Endodermal cell (in vitro differentiated cells): ENCODE measurements at regions not wholly inside any gene's neighbourhood (a gene's known extent, or its start where the extent isn't known, plus 50 kb on each side); places are given as distances from the start of the nearest gene placed in this dataset.
"Not testable (repeated sequence)": the region's sequence is repeated elsewhere in the genome, so short reads cannot be mapped to it uniquely, and the experiment has no call there.

Experiments used
- DNase-seq: peaks from one replicate; pipeline ENCODE4 v3.0.0-alpha.2; 2017
- H3K27ac ChIP-seq: 2 replicates; pipeline ENCODE4 v1.5.1; 2013; ENCODE audit warnings: mild to moderate bottlenecking, low read depth, low read length, moderate library complexity
- H3K27me3 ChIP-seq: 2 replicates; pipeline ENCODE4 v1.6.1; 2013; ENCODE audit warnings: mild to moderate bottlenecking, low read length, moderate library complexity; ENCODE audit not compliant: insufficient read depth, control insufficient read depth, poor library complexity, severe bottlenecking
- H3K36me3 ChIP-seq: 2 replicates; pipeline ENCODE4 v1.7.0; 2013; ENCODE audit warnings: mild to moderate bottlenecking, low read length, moderate library complexity; ENCODE audit not compliant: control insufficient read depth, insufficient read depth
- H3K4me1 ChIP-seq: one replicate; pipeline ENCODE4 v1.7.0; 2013; ENCODE audit warnings: low read length; ENCODE audit not compliant: control insufficient read depth, insufficient read depth
- H3K4me3 ChIP-seq: 2 replicates; pipeline ENCODE4 v1.5.1; 2013; ENCODE audit warnings: mild to moderate bottlenecking, low read length, moderate library complexity
- H3K9ac ChIP-seq: 2 replicates; pipeline ENCODE4 v1.6.1; 2013; ENCODE audit warnings: mild to moderate bottlenecking, low read length, moderate library complexity; ENCODE audit not compliant: poor library complexity, severe bottlenecking; ENCODE audit errors: extremely low read depth
- H3K9me3 ChIP-seq: 2 replicates; pipeline ENCODE4 v1.6.1; 2013; ENCODE audit warnings: mild to moderate bottlenecking, low read length, moderate library complexity; ENCODE audit not compliant: control insufficient read depth
- H3K27ac Mint-ChIP-seq: 2 replicates; pipeline ENCODE4 v1.8.0; 2020; ENCODE audit warnings: mixed read lengths
- H3K27me3 Mint-ChIP-seq: 2 replicates; pipeline ENCODE4 v1.8.0; 2021; ENCODE audit warnings: mild to moderate bottlenecking, mixed read lengths; ENCODE audit not compliant: insufficient read depth
- H3K36me3 Mint-ChIP-seq: 2 replicates; pipeline ENCODE4 v1.8.0; 2020; ENCODE audit warnings: low read depth, mixed read lengths
- H3K4me1 Mint-ChIP-seq: 2 replicates; pipeline ENCODE4 v1.8.0; 2020; ENCODE audit warnings: mixed read lengths
- H3K4me3 Mint-ChIP-seq: 2 replicates; pipeline ENCODE4 v1.8.0; 2020; ENCODE audit warnings: mild to moderate bottlenecking, moderate library complexity, mixed read lengths
- H3K9me3 Mint-ChIP-seq: 2 replicates; pipeline ENCODE4 v1.8.0; 2020; ENCODE audit warnings: mild to moderate bottlenecking, mixed read lengths
- CTCF ChIP-seq: fragments of 200-600 bp; sonication (generic); conservative IDR thresholded peaks from 2 replicates; pipeline ENCODE4 v1.5.0; 2021; ENCODE audit warnings: antibody characterized with exemption, mild to moderate bottlenecking
- WGBS, 2 experiments: methylation state at CpG; one replicate each; pipeline versions ENCODE4 v1.1.5 to v1.1.7; 2013; ENCODE audit warnings: missing lambda C conversion rate in 2 of 2, mixed read lengths in 1 of 2; ENCODE audit not compliant: insufficient coverage in 1 of 2, insufficient read length in 1 of 2; 5-methylcytosine and 5-hydroxymethylcytosine counted together

GRCh38 chr15:24352777-24353176, 322.8 kb upstream of the NPAP1 start:
- 78 to 85% methylated on average over 5 to 6 of the region's 6 CpGs for WGBS, 2 experiments
- not testable (repeated sequence) for H3K36me3 ChIP-seq, H3K4me1 Mint-ChIP-seq, H3K4me1 ChIP-seq, H3K4me3 ChIP-seq, H3K9ac ChIP-seq, H3K9me3 ChIP-seq, H3K36me3 Mint-ChIP-seq, H3K27me3 Mint-ChIP-seq, DNase-seq, H3K4me3 Mint-ChIP-seq, H3K27ac Mint-ChIP-seq, H3K27me3 ChIP-seq, H3K27ac ChIP-seq
- H3K9me3 Mint-ChIP-seq, result peaks cover 47% of the 10 kb centered on the region

- not testable (repeated sequence) for H3K36me3 Mint-ChIP-seq, DNase-seq, H3K4me3 Mint-ChIP-seq, H3K27ac Mint-ChIP-seq, H3K27me3 Mint-ChIP-seq, H3K4me1 Mint-ChIP-seq, H3K27me3 ChIP-seq, H3K4me1 ChIP-seq, H3K36me3 ChIP-seq, H3K9me3 ChIP-seq, H3K27ac ChIP-seq, H3K9ac ChIP-seq, H3K4me3 ChIP-seq
- H3K9me3 Mint-ChIP-seq, result peaks cover 36% of the 10 kb centered on the region
- 55% methylated on average over 1 of the region's 3 CpGs; no CpG with 5 or more reads in 1 of the 2 experiments for WGBS, 2 experiments
Observed at GRCh38 chr15:24381103-24381502, 294.5 kb upstream of the NPAP1 start.

- WGBS, 2 experiments, result 63% methylated on average over 2 of the region's 2 CpGs; no CpG with 5 or more reads in 1 of the 2 experiments
- not testable (repeated sequence) for H3K4me1 ChIP-seq, H3K4me1 Mint-ChIP-seq
Observed at GRCh38 chr15:24385258-24385657, 290.3 kb upstream of the NPAP1 start.

GRCh38 chr15:24394303-24394702, 281.3 kb upstream of the NPAP1 start:
- Mint-ChIP-seq H3K4me1 (no peaks in the 10 kb centered on the region), H3K27me3 (no peaks in the 10 kb centered on the region), H3K27ac (no peak overlapping the region), H3K9me3 (peaks cover 39% of the 10 kb centered on the region), H3K4me3 (no peak overlapping the region), H3K36me3 (no peaks in the 10 kb centered on the region)
- H3K27me3 ChIP-seq, result no peaks in the 10 kb centered on the region
- H3K27ac ChIP-seq, result no peak overlapping the region
- no peaks in the 10 kb centered on the region for H3K9me3 ChIP-seq
- no peak for DNase-seq
- H3K4me3 ChIP-seq, result no peak overlapping the region
- H3K4me1 ChIP-seq, result no peaks in the 10 kb centered on the region
- TF ChIP-seq CTCF, result no peak
- WGBS, 2 experiments, result 100% methylated on average over 1 of the region's 1 CpG
- H3K9ac ChIP-seq, result no peak overlapping the region
- H3K36me3 ChIP-seq, result no peaks in the 10 kb centered on the region

More at GRCh38 chr15:24385258-24385657, 290.3 kb upstream of the NPAP1 start:
- not testable (repeated sequence) for DNase-seq, H3K9me3 ChIP-seq, H3K9ac ChIP-seq, H3K27me3 Mint-ChIP-seq, H3K36me3 ChIP-seq, H3K27ac Mint-ChIP-seq, H3K4me3 ChIP-seq, H3K27me3 ChIP-seq, H3K4me3 Mint-ChIP-seq, H3K27ac ChIP-seq, H3K36me3 Mint-ChIP-seq
- H3K9me3 Mint-ChIP-seq, result peaks cover 37% of the 10 kb centered on the region

- H3K9me3 ChIP-seq, result peaks cover 30% of the 10 kb centered on the region
- H3K36me3 ChIP-seq, H3K27ac ChIP-seq, DNase-seq, H3K9ac ChIP-seq, H3K27me3 ChIP-seq, H3K4me3 ChIP-seq, H3K4me3 Mint-ChIP-seq, H3K27ac Mint-ChIP-seq, H3K4me1 ChIP-seq, H3K36me3 Mint-ChIP-seq, H3K4me1 Mint-ChIP-seq, H3K27me3 Mint-ChIP-seq: not testable (repeated sequence)
- WGBS, 2 experiments, result 83% methylated on average over 1 of the region's 1 CpG; no CpG with 5 or more reads in 1 of the 2 experiments
- peaks cover 54% of the 10 kb centered on the region for H3K9me3 Mint-ChIP-seq
Observed at GRCh38 chr15:24412649-24413048, 262.9 kb upstream of the NPAP1 start.

- H3K27ac Mint-ChIP-seq, H3K27ac ChIP-seq, H3K4me1 Mint-ChIP-seq, H3K36me3 Mint-ChIP-seq, H3K9ac ChIP-seq, H3K4me3 ChIP-seq, H3K4me1 ChIP-seq, H3K27me3 Mint-ChIP-seq, H3K9me3 ChIP-seq, H3K36me3 ChIP-seq, H3K27me3 ChIP-seq: not testable (repeated sequence)
- peaks cover 26% of the 10 kb centered on the region for H3K9me3 Mint-ChIP-seq
- peak; percentile 49 for DNase-seq
- WGBS, 2 experiments, result 79% methylated on average over 17 of the region's 20 CpGs; no CpG with 5 or more reads in 1 of the 2 experiments
- peak overlapping the region; percentile 60 for H3K4me3 Mint-ChIP-seq
Observed at GRCh38 chr15:24426286-24427054, 249.1 kb upstream of the NPAP1 start.
